ENCODE measurements at regions not wholly inside any gene's neighbourhood (a gene's known extent, or its start where the extent isn't known, plus 50 kb on each side); places are given as distances from the start of the nearest gene placed in this dataset.

- Histone ChIP-seq H4K20me1 (replicated peaks; ENCODE audit: insufficient read depth) (no peaks in the 10 kb centered on the region), H2AFZ (no peak overlapping the region), H3K36me3 (ENCODE audit: insufficient read depth) (0 out of 2 replicates have a peak, but pooled peaks cover 2% of the 10 kb centered on the region), H3K4me1 (ENCODE audit: insufficient read depth) (no peaks in the 10 kb centered on the region), H3K4me2 (no peak overlapping the region), H3F3A (replicated peaks; ENCODE audit: low read depth) (no peaks in the 10 kb centered on the region), H3K79me2 (replicated peaks; ENCODE audit: insufficient read depth) (no peaks in the 10 kb centered on the region), H3K9me2 (ENCODE audit: insufficient read depth) (no peaks in the 10 kb centered on the region), H3K27ac (ENCODE audit: low read depth) (no peak overlapping the region), H3K4me3 (no peak overlapping the region), H3K27me3 (ENCODE audit: insufficient read depth) (no peaks in the 10 kb centered on the region)
- Mint-ChIP-seq H3K27me3 (ENCODE audit: insufficient read depth, low read depth, poor library complexity) (no peaks in the 10 kb centered on the region), H3K9me3 (peaks cover 6% of the 10 kb centered on the region; the same call in 2 of the 3 replicates), H3K36me3 (ENCODE audit: low read depth) (no peaks in the 10 kb centered on the region), H3K4me3 (no peak overlapping the region), H3K27ac (no peak overlapping the region), H3K4me1 (no peaks in the 10 kb centered on the region)
- ATAC-seq = no peak
- TF ChIP-seq JUNB (IDR thresholded peaks at IDR 0.05; ENCODE audit: unreplicated experiment) = no peak
- TF ChIP-seq CREB1 (CRISPR knock-in tag; IDR thresholded peaks at IDR 0.05; ENCODE audit: low read depth) = no peak
- TF ChIP-seq ETS1 (IDR thresholded peaks at IDR 0.05) = no peak
- TF ChIP-seq EZH2 (IDR thresholded peaks at IDR 0.05; ENCODE audit: low read depth, unreplicated experiment) = no peak
- TF ChIP-seq NANOG (IDR thresholded peaks at IDR 0.05; ENCODE audit: borderline replicate concordance) = no peak
- TF ChIP-seq POLR2AphosphoS5 (IDR thresholded peaks at IDR 0.05; ENCODE audit: low read depth) = no peak
- no peak for TF ChIP-seq STAT1 (IDR thresholded peaks at IDR 0.05; ENCODE audit: unreplicated experiment)
- no peak for TF ChIP-seq REST (IDR thresholded peaks at IDR 0.05; ENCODE audit: unreplicated experiment)
- no peak for TF ChIP-seq EZH2phosphoT487 (IDR thresholded peaks at IDR 0.05; ENCODE audit: unreplicated experiment)
- TF ChIP-seq ZNF331 (CRISPR knock-in tag; IDR thresholded peaks at IDR 0.05; ENCODE audit: low read depth) = no peak
- TF ChIP-seq CTCF (conservative IDR thresholded peaks at IDR 0.05; ENCODE audit: low read depth in 2 of 2) = no peak
- TF ChIP-seq ZNF114 (CRISPR knock-in tag; IDR thresholded peaks at IDR 0.05) = no peak
- TF ChIP-seq ZNF462 (CRISPR knock-in tag; IDR thresholded peaks at IDR 0.05) = no peak
- DNase-seq (ENCODE audit: low spot score) = no peak
These were observed 348.1 kb downstream of the SV2B start for GRCh38 chr15:91447991-91448644.
